GM20000 (cell line): ENCODE measurements at regions not wholly inside any gene's neighbourhood (a gene's known extent, or its start where the extent isn't known, plus 50 kb on each side); places are given as distances from the start of the nearest gene placed in this dataset.
"Not testable (repeated sequence)": the region's sequence is repeated elsewhere in the genome, so short reads cannot be mapped to it uniquely, and the experiment has no call there.

ENCODE experiments used
- DNase-seq: peaks from one replicate; pipeline ENCODE4 v3.0.0; 2012; ENCODE audit warnings: low spot score
- CTCF ChIP-seq: IDR thresholded peaks from 2 replicates; pipeline ENCODE4 v1.5.1; 2012; ENCODE audit warnings: mild to moderate bottlenecking, control low read depth; ENCODE audit errors: extremely low read depth, missing control alignments

GRCh38 chr10:27359792-27360355 is 119.3 kb upstream of the ACBD5 start:
- DNase-seq, result no peak
- TF ChIP-seq CTCF, result no peak

- TF ChIP-seq CTCF, result no peak
- no peak for DNase-seq
Measured at GRCh38 chr10:27356738-27357137, 116.1 kb upstream of the ACBD5 start.

GRCh38 chr10:27355918-27356573 is 115.4 kb upstream of the ACBD5 start:
- TF ChIP-seq CTCF, result no peak

GRCh38 chr10:27354643-27355270 is 114.2 kb upstream of the ACBD5 start:
- peak; percentile 65 for DNase-seq

More at GRCh38 chr10:27355918-27356573, 115.4 kb upstream of the ACBD5 start:
- DNase-seq, result no peak

GRCh38 chr10:27354100-27354499 is 113.5 kb upstream of the ACBD5 start:
- DNase-seq, result not testable (repeated sequence)

- no peak for TF ChIP-seq CTCF
- no peak for DNase-seq
Measured at GRCh38 chr10:27349987-27350386, 109.4 kb upstream of the ACBD5 start.

GRCh38 chr10:27347827-27348207 is 107.2 kb upstream of the ACBD5 start:
- DNase-seq, result not testable (repeated sequence)

- no peak for TF ChIP-seq CTCF
- peak; percentile 19 for DNase-seq
Measured at GRCh38 chr10:27345455-27345920, 104.9 kb upstream of the ACBD5 start.
